GM21717 (cell line): ENCODE measurements at regions not wholly inside any gene's neighbourhood (a gene's known extent, or its start where the extent isn't known, plus 50 kb on each side); places are given as distances from the start of the nearest gene placed in this dataset.
"Not testable (repeated sequence)": the region's sequence is repeated elsewhere in the genome, so short reads cannot be mapped to it uniquely, and the experiment has no call there.

ENCODE experiments used
- ATAC-seq: cut with Tn5 transposase; IDR thresholded peaks from one replicate; pipeline ENCODE4 v1.9.1; 2021; ENCODE audit warnings: mild to moderate bottlenecking, moderate library complexity; ENCODE audit not compliant: unreplicated experiment

DNA sequence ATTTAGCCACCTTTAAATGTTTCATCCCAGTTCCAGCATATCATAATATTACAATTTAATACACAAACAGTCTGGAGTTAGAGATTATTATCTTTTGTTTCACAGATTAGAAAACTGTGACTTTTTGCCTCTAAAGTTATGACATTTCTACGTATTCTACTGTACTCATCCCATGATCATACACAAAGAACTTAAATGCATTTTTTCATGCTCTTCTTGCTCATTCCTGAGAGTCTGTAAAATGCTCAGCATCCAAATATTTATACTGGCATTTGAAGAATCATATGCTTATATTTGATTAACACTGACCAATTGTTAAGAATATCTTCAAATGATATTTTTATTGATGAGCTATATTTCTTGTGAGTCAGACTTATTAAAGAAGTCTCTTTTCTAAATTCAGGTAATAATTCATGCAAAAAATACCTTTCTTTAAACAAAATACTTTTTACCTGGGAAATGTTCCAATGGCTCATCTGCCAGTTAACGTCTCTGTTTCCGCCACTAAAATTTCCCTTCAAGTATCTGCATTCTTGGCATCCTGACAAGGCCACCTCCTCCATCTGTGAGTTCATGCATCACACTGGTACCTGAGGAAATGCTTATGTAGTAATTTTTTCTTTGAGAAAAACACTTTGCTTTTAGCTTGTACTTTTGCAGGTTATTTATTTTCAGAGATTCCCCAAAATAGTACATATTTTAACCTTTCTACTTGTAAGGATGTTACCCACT lies 139.6 kb upstream of the RASA1 start:
- no peak for ATAC-seq

DNA sequence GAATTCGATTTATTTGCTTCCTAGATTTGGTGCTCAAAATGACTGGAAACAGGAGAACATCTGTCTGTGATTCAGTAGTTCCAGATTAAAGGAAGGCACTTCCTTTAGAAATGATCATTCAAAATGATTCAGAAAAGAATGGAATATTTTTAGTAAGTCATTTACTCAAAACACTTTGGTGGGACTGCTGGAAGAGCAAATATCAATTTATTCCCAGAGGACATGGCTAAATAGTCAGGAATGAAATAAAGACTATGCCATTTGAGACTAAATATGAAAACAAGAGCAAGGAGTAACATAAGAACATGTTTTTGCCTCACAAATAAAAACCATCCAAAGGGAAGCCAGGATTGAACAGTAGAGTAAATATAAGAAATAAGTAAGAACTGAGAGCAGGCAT lies 138.6 kb upstream of the RASA1 start:
- no peak for ATAC-seq

DNA sequence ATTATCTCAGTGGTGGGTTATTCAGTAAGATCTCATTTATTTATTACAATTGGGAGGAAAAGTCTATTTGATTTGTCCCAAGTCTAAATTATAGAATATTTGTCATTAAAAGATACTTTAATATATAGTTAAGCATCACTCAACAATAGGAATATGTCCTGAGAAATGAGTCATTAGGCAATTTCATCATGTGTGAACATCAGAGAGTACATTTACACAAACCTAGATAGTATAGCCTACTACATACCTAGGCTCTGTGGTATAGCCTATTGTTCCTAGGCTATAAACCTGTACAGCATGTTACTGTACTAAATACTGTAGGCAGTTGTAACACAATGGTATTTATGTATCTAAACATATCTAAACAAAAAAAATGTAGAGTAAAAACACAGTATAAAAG lies 135.0 kb upstream of the RASA1 start:
- no peak for ATAC-seq

DNA sequence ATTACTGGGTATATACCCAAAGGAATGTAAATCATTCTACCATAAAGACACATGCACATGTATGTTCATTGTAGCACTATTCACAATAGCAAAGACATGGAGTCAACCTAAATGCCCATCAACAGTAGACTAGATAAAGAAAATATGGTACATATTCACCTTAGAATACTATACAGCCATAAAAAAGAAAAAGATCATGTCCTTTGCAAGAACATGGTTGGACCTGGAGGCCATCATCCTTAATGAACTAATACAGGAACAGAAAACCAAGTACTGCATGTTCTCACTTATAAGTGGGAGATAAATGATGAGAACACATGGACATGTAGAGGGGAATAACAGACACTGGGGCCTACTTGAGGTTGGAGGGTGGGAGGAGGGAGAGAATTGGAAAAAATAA lies 133.2 kb upstream of the RASA1 start:
- ATAC-seq, result not testable (repeated sequence)

DNA sequence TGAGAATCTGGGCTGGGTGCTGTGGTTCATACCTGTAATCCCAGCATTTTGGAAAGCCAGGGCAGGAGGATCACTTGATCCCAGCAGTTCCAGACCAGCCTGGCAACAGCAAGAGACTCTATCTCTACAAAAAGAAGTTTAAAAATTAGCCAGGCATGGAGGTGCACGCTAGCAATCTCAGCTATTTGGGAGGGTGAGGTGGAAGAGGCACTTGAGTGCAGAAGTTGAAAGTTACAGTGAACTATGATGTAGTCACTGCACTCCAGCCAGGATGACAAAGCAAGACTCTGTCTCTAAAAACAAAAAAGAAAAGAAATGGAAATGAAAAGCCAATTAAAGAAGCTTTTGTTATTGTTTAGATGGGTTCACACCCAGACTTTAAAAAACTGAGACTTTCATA lies 131.6 kb upstream of the RASA1 start:
- no peak for ATAC-seq

DNA sequence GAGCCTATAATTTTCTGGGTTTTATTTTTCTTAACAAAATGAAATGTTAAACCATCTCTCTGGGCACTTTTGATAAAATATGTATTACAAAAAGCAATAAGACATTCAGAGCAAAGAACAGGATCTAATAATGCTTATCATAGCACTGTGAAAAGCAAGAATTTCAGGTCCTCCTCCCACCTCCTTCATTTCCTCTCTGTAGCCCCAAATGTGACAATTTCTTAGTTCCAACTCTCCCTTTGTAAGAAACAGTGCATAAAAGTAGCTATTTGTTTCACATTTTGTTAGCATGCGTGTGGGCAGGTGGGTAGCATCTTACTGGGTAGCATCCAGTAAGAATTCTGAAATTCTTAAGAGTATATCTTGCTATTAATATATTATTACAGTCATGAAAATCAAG lies 130.9 kb upstream of the RASA1 start:
- no peak for ATAC-seq

DNA sequence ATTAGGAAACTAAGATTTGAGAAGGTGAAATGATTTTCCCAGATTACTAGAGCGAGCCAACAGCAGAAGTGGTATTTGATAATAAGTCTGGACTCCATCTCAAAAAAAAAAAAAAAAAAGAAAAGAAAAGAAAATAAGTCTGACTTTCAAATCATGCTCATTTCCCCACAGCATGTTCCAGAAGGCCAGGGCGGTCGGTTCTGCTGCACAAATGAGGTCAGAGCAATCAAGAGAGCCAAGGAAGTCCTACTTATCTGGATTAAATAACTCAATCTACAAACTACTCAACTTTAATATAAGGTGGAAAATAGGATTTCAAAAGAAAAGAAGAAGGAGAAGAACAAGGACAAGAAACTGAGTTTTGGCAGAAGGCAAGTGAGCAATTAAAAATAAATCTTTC lies 130.4 kb upstream of the RASA1 start:
- ATAC-seq, result no peak

DNA sequence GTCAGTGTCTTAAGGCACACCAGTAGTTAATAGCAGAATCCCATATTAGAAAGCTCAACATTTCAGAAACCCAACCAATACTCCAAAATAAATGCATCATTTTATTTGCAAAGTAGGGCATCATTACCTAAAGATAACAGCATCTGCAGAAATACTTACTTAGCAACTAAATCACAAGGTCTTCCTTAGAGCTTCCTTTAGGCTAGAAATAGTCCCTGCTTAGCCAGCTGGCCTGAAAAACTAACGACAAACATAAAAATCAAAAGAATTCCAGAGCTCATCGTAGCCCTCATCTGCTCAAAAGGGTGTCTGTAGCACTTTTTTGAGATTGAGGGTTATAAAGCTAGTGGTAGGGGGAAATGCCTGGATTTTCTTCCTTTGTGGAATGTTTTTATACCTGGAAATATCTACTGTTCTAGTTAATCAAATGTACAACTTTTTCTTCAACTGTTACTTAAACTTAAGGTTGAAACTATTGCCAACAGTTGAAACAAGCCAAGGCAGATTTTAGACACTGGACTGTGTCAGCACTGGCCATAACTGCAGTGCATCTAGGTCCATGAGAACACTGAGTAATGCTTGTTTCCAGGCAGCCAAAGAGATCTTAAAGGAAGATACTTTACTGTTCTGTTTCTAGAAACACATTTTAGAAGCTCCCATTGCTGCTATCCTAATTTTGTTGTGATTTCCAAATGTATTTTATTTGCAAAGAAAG lies 129.4 kb upstream of the RASA1 start:
- ATAC-seq, result no peak

DNA sequence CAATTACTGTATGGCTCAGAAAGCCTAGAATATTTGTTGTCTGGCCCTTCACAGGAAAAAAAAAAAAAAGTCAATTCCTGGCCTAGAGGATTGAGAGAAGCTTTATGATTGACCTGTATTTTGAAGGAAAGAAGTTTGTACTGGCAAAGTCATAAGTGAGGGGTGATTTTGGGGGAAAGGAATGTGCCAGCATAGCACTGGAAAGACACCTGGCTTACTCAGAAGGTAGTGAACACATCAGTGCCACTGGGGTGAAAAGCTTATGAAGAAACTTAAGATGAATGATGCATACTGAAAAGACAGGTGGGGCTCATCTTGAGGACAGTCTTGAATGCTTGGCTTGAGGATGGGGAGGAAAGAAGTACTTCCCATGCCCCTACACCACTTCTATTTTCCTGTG lies 127.9 kb upstream of the RASA1 start:
- no peak for ATAC-seq

DNA sequence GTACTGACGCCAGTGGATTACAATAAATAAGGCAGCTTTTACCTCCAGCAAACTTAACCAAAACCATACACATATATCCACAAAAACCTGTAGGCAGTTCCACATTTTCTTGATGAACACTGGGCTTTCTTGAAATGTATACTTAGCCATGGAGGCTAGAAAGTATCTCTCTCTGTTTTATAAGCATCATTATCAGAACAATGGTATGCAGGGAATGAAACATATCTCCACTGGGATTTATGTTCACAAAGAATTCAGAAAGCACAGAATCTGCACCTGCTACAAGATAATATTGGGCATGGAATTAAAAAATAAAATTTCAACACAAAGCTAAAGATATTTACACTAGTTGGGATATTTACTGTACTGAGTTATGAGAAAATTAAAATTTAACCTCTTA lies 126.1 kb upstream of the RASA1 start:
- no peak for ATAC-seq

DNA sequence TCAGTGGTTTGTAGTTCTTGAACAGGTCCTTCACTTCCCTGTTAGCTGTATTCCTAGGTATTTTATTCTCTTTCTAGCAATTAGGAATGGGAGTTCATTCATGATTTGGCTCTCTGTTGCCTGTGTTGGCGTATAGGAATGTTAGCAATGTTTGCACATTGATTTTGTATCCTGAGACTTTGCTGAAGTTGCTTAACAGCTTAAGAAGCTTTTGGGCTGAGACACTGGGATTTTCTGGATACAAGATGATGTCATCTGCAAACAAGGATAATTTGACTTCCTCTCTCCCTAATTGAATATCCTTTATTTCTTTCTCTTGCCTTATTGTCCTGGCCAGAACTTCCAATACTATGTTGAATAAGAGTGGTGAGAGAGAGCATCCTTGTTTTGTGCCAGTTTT lies 121.8 kb upstream of the RASA1 start:
- ATAC-seq, result not testable (repeated sequence)

DNA sequence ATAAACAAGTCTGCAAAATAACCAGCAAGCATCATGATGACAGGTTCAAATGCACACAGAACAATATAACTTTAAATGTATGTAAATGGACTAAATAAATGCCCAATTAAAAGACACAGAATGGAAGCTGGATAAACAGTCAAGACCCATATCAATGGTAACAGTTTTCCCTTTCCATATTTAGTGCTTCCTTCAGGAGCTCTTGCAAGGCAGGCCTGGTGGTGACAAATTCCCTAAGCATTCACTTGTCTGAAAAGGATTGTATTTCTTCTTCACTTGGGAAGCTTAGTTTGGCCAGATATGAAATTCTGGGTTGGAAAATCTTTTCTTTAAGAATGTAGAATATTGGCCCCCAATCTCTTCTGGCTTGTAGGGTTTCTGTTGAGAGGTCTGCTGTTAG lies 120.2 kb upstream of the RASA1 start:
- ATAC-seq, result no peak

DNA sequence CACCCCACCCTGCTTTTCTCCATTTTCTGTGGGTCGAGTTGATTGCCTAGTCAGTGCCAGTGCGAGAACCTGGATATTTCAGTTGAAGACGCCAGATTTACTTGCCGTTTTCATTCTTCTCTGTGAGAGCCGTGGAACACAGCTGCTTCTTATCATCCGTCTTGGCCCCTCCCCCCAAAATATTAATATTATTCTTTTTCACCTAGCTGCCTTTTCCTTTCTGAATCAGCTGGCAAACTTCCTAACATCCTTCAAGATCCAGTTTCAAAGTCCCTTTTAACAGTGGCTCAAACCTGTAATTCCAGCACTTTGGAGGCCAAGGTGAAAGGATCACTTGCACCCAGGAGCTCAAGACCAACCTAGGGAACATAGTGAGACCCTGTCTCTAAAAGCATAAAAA lies 117.1 kb upstream of the RASA1 start:
- no peak for ATAC-seq

DNA sequence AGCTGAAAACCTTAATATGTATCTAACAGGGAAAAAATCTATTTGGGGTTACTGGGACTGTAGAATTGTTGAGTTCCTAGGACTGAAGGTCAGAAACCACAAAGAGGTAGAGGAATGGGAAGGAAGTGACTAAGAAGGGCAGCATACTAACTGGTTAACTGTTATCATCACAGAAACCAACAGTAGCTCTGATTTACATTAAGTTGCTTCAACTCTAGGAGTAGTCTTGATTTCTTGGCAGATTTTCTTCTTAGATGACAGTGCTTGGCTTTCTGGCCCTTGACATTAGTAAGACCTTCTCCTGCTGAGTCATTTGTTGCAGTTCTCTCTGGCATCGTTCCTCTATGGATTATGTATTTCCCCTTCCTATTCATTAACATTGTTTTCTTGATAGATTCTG lies 116.1 kb upstream of the RASA1 start:
- ATAC-seq, result peak; percentile 79

DNA sequence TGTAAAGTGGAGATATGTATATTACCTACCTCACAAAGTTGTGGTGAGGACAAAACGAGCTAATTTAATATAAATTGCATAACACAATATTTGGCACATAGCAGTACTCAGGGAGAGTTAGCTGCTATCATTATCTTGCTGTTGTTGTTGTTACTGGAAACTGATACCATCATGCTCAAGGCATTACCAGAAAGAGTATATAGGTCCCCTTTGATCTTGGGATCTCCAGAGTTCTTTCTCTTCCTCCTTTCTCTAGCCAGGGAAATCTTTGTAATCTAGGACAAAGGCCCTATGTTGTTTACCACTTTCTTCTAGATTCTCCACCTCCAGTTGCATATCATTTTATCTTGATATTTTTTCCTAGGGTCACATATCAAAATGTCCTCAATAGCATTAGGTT lies 114.8 kb upstream of the RASA1 start:
- ATAC-seq, result no peak

DNA sequence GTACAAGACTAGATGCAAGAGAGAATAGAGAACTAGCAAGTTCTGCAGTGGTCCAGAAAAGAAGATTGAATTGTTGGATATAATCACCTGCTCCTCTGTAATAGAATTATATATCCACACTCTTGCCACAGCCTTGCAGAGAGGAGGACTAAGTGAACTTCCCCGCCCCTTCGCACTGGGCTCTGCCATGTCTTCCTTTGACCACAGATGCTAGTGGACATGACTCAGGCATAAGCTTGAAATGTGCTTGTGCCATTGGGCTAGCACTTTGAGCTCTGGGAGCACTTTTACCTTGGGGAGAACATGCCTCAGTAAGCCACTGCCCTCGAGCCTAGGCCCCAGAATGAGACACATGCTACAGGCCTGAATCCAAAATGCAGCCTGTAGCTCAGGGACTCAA lies 113.5 kb upstream of the RASA1 start:
- no peak for ATAC-seq

DNA sequence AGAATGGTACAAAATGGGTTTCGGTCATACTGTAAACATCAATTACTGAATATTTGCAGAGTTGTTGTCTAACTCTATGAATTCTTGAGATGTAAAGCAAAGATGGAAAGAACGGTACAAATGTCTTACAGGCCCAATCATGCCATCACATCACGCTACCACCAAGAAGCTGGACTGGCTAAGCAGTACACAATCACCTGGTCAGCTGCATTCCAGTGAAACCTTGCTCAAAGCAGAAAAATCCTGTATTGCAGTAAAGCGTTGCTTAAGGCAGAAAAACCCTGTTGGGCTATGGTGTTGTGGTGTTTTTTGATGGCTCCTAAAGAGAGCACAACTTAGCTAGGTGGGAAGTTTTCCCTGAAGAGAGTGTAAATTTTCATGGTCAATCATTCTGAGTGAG lies 112.6 kb upstream of the RASA1 start:
- ATAC-seq, result no peak

DNA sequence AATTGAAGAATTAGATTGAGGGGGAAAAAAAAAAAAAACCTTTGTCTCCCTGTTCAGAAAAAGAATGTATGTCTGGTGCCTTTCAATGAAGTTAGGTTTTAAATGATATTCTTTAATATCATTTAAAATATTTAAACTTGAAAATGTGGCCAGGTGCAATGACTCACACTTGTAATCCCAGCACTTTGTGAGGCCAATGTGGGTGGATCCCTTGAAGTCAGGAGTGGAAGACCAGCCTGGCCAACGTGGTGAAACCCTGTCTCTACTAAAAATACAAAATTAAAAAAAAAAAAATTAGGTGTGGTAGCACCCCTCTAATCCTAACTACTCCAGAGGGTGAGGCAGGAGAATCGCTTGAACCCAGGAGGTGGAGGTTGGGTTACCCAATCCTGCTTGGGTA lies 111.1 kb upstream of the RASA1 start:
- ATAC-seq, result no peak

DNA sequence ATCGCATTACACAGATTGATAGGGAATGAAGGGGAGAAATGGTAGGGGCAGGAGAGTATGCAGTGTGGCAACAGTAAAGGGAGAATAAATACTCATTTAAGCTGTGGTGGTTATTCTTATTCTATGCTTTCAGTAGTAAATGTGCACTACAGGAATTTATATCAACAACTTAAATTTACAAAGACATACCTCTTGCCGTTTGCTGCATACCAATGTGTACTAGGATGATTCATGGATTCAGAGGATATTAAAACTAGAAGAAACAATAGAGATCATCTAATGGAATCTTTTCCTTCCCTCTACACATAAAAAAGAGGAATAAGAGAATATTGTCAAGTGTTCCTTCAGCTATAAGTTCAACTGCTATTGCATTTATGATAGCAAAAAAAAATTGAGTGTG lies 103.3 kb upstream of the RASA1 start:
- no peak for ATAC-seq

DNA sequence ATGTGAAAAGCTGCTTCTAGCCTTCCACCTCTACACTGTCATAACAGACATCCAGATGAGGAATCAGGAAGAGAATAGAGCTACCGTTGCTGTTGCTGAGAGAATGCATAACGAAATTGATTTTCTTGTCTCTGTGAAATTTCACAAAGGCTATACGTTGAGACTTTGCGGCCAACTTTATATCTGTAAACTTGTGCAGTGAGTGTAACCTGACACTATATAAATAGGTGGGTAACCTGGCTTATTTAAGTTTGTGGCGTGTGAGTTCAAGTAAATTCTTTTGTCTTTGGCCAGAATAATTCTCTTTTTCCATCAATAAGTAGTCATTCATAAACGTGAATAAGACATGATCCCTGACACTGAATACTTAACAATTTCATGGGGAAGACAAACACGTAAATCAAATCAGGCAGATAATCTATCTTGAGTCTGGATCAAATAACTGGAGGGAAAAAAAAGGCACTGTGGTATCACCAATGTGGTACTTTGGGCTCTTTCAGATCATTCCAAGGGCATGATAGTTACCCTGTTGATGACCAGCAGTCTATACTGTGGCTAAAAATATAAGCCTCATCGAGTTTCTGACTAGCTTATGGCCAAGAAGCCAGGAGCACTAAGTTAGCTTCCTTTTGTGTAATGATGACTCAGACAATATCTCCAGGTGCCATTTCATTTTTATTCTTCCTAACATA lies 98.2 kb upstream of the RASA1 start:
- ATAC-seq, result no peak

DNA sequence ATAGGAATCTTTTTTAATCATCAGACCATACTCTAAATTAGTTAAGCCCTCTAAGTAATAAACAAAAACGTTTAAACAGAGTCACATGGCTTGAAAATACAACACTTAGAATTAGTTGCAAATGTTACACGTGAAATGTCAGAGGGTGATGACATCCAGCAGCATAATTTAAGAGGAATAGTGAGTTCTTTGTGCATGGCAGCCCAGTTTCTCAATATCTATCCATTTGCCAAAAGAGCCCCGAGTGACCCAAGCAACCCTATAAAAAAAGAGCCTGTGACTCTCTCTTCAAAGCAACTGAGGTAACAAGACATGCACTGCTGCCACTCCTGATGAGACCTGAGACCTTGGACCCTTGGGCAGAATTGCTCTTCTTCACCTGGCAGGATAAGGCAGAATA lies 96.9 kb upstream of the RASA1 start:
- ATAC-seq, result no peak

DNA sequence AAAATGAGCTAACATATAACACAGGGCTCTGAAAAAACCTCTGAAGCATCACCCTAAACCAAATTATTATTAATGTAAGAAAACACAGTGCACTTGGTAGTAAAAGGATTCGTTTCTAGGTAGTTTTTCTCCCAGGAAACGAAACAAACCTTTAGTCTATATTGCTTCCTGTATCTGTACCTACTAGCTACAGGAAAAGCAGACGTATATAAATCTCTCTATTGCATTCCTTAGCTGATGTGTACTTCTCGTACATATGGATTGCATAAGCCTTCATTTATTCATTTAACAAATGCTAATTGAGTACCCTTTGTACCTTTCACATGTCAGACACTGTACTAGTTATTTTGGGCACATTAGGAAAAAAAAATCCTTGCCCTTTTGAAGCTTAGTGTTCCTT lies 85.0 kb upstream of the RASA1 start:
- ATAC-seq, result no peak
